ENCODE measurements at regions not wholly inside any gene's neighbourhood (a gene's known extent, or its start where the extent isn't known, plus 50 kb on each side); places are given as distances from the start of the nearest gene placed in this dataset.
"Not testable (repeated sequence)": the region's sequence is repeated elsewhere in the genome, so short reads cannot be mapped to it uniquely, and the experiment has no call there.

GRCh38 chr12:73699318-73699717 lies 838.3 kb upstream of the ATXN7L3B start:
- Histone ChIP-seq H3K9ac (ENCODE audit: control insufficient read depth, extremely low read depth, insufficient read depth, low read length) (no peak overlapping the region), H3K79me2 (ENCODE audit: control insufficient read depth, insufficient read depth, low read length) (no peaks in the 10 kb centered on the region), H3K9me3 (ENCODE audit: control insufficient read depth, low read depth, low read length) (no peaks in the 10 kb centered on the region), H3K27ac (ENCODE audit: control insufficient read depth, insufficient read depth, low read length) (no peak overlapping the region), H3K36me3 (ENCODE audit: control insufficient read depth in 2 of 2, extremely low read depth in 1 of 2, insufficient read depth in 2 of 2, low read length in 2 of 2) (no peaks in the 10 kb centered on the region), H2AFZ (ENCODE audit: control insufficient read depth, low read length) (no peak overlapping the region), H3K9me1 (ENCODE audit: control insufficient read depth, extremely low read depth, insufficient read depth, low read length) (no peaks in the 10 kb centered on the region), H4K20me1 (ENCODE audit: control insufficient read depth, extremely low read depth, insufficient read depth, low read length) (no peaks in the 10 kb centered on the region), H3K27me3 (ENCODE audit: control insufficient read depth, extremely low read depth, insufficient read depth, low read length) (no peaks in the 10 kb centered on the region), H3K4me2 (ENCODE audit: control insufficient read depth, extremely low read depth, insufficient read depth, low read depth, low read length) (no peak overlapping the region), H3K4me1 (ENCODE audit: control insufficient read depth, extremely low read depth, insufficient read depth, low read length) (no peaks in the 10 kb centered on the region), H3K4me3 (ENCODE audit: control insufficient read depth in 2 of 3, extremely low read depth in 1 of 3, insufficient read depth in 2 of 3, low read depth in 1 of 3, low read length in 3 of 3) (no peak overlapping the region)
- DNase-seq (ENCODE audit: low read depth, low spot score), result no peak
- FAIRE-seq, result no peak
- TF ChIP-seq EZH2 (IDR thresholded peaks at IDR 0.05; ENCODE audit: low read length) (no peak), CTCF (optimal IDR thresholded peaks at IDR 0.05 in 1 of 3, IDR thresholded peaks at IDR 0.05 in 1 of 3, conservative IDR thresholded peaks at IDR 0.05 in 1 of 3; ENCODE audit: extremely low read depth in 1 of 3, insufficient read depth in 2 of 3, low read length in 3 of 3) (no peak)
- dilution Hi-C loops (cut with MboI; ENCODE audit: extremely low pct_ligation_motif_present, low sequenced_read_pairs), result no loop called here

- dilution Hi-C loops (cut with MboI; ENCODE audit: extremely low pct_ligation_motif_present, low sequenced_read_pairs), result no loop called here
- H3K9ac ChIP-seq (ENCODE audit: control insufficient read depth, extremely low read depth, insufficient read depth, low read length), result no peak overlapping the region
- TF ChIP-seq CTCF (optimal IDR thresholded peaks at IDR 0.05 in 1 of 3, IDR thresholded peaks at IDR 0.05 in 1 of 3, conservative IDR thresholded peaks at IDR 0.05 in 1 of 3; ENCODE audit: extremely low read depth in 1 of 3, insufficient read depth in 2 of 3, low read length in 3 of 3) (no peak), EZH2 (IDR thresholded peaks at IDR 0.05; ENCODE audit: low read length) (no peak)
Observed at GRCh38 chr12:73714655-73715054, 823.0 kb upstream of the ATXN7L3B start.

GRCh38 chr12:73716143-73716542 lies 821.5 kb upstream of the ATXN7L3B start:
- H3K4me2 ChIP-seq (ENCODE audit: control insufficient read depth, extremely low read depth, insufficient read depth, low read depth, low read length); DNase-seq (ENCODE audit: low read depth, low spot score); H3K9me3 ChIP-seq (ENCODE audit: control insufficient read depth, low read depth, low read length); dilution Hi-C loops (cut with MboI; ENCODE audit: extremely low pct_ligation_motif_present, low sequenced_read_pairs); FAIRE-seq; H3K4me3 ChIP-seq (ENCODE audit: control insufficient read depth in 2 of 3, extremely low read depth in 1 of 3, insufficient read depth in 2 of 3, low read depth in 1 of 3, low read length in 3 of 3); H3K79me2 ChIP-seq (ENCODE audit: control insufficient read depth, insufficient read depth, low read length); H2AFZ ChIP-seq (ENCODE audit: control insufficient read depth, low read length); H3K9ac ChIP-seq (ENCODE audit: control insufficient read depth, extremely low read depth, insufficient read depth, low read length); H3K9me1 ChIP-seq (ENCODE audit: control insufficient read depth, extremely low read depth, insufficient read depth, low read length); H3K36me3 ChIP-seq (ENCODE audit: control insufficient read depth in 2 of 2, extremely low read depth in 1 of 2, insufficient read depth in 2 of 2, low read length in 2 of 2); H4K20me1 ChIP-seq (ENCODE audit: control insufficient read depth, extremely low read depth, insufficient read depth, low read length); H3K27me3 ChIP-seq (ENCODE audit: control insufficient read depth, extremely low read depth, insufficient read depth, low read length); H3K27ac ChIP-seq (ENCODE audit: control insufficient read depth, insufficient read depth, low read length); H3K4me1 ChIP-seq (ENCODE audit: control insufficient read depth, extremely low read depth, insufficient read depth, low read length): not testable (repeated sequence)

More at GRCh38 chr12:73714655-73715054, 823.0 kb upstream of the ATXN7L3B start:
- no peak overlapping the region for H2AFZ ChIP-seq (ENCODE audit: control insufficient read depth, low read length)
- H3K27me3 ChIP-seq (ENCODE audit: control insufficient read depth, extremely low read depth, insufficient read depth, low read length), result no peaks in the 10 kb centered on the region
- FAIRE-seq, result no peak
- H3K27ac ChIP-seq (ENCODE audit: control insufficient read depth, insufficient read depth, low read length), result no peak overlapping the region
- H4K20me1 ChIP-seq (ENCODE audit: control insufficient read depth, extremely low read depth, insufficient read depth, low read length), result no peaks in the 10 kb centered on the region
- no peaks in the 10 kb centered on the region for H3K9me3 ChIP-seq (ENCODE audit: control insufficient read depth, low read depth, low read length)
- H3K4me3 ChIP-seq (ENCODE audit: control insufficient read depth in 2 of 3, extremely low read depth in 1 of 3, insufficient read depth in 2 of 3, low read depth in 1 of 3, low read length in 3 of 3), result no peak overlapping the region
- no peak overlapping the region for H3K4me2 ChIP-seq (ENCODE audit: control insufficient read depth, extremely low read depth, insufficient read depth, low read depth, low read length)
- no peaks in the 10 kb centered on the region for H3K4me1 ChIP-seq (ENCODE audit: control insufficient read depth, extremely low read depth, insufficient read depth, low read length)
- no peaks in the 10 kb centered on the region for H3K36me3 ChIP-seq (ENCODE audit: control insufficient read depth in 2 of 2, extremely low read depth in 1 of 2, insufficient read depth in 2 of 2, low read length in 2 of 2)
- no peak for DNase-seq (ENCODE audit: low read depth, low spot score)
- H3K79me2 ChIP-seq (ENCODE audit: control insufficient read depth, insufficient read depth, low read length), result no peaks in the 10 kb centered on the region
- no peaks in the 10 kb centered on the region for H3K9me1 ChIP-seq (ENCODE audit: control insufficient read depth, extremely low read depth, insufficient read depth, low read length)

Data from keratinocyte (primary cell).